IMR-90 (cell line): ENCODE measurements at regions not wholly inside any gene's neighbourhood (a gene's known extent, or its start where the extent isn't known, plus 50 kb on each side); places are given as distances from the start of the nearest gene placed in this dataset.

ENCODE experiments used
- BHLHE40 ChIP-seq: fragments of 150-350 bp; IDR thresholded peaks from 2 replicates; pipeline ENCODE4 v1.6.1; 2016; ENCODE audit warnings: mild to moderate bottlenecking, low read depth, low read length
- CEBPB ChIP-seq: IDR thresholded peaks from 2 replicates; pipeline ENCODE4 v1.6.1; 2012; ENCODE audit warnings: low read depth, low read length, improper control_type of control experiment
- CHD1 ChIP-seq: IDR thresholded peaks from 2 replicates; pipeline ENCODE4 v1.6.1; 2012; ENCODE audit warnings: low read depth, low read length, improper control_type of control experiment
- FOS ChIP-seq: fragments of 150-350 bp; IDR thresholded peaks from 2 replicates; pipeline ENCODE4 v1.6.1; 2016; ENCODE audit warnings: low read depth, low read length
- MAFK ChIP-seq: IDR thresholded peaks from 2 replicates; pipeline ENCODE4 v1.6.1; 2012; ENCODE audit warnings: low read depth, low read length, improper control_type of control experiment
- MAZ ChIP-seq: IDR thresholded peaks from 2 replicates; pipeline ENCODE4 v1.6.1; 2012; ENCODE audit warnings: low read depth, mild to moderate bottlenecking, low read length, improper control_type of control experiment, moderate library complexity, borderline replicate concordance
- POLR2A ChIP-seq: IDR thresholded peaks from 2 replicates; pipeline ENCODE4 v1.6.1; 2012; ENCODE audit warnings: mild to moderate bottlenecking, low read depth, low read length
- RAD21 ChIP-seq: IDR thresholded peaks from 2 replicates; pipeline ENCODE4 v1.6.1; 2012; ENCODE audit warnings: low read length, improper control_type of control experiment
- RCOR1 ChIP-seq: IDR thresholded peaks from 2 replicates; pipeline ENCODE4 v1.6.1; 2012; ENCODE audit warnings: mild to moderate bottlenecking, low read length, improper control_type of control experiment; ENCODE audit not compliant: insufficient replicate concordance
- RFX5 ChIP-seq: IDR thresholded peaks from 2 replicates; pipeline ENCODE4 v1.8.0; 2012; ENCODE audit warnings: low read depth, mild to moderate bottlenecking, low read length, moderate library complexity
- SMC3 ChIP-seq: fragments of 150-350 bp; IDR thresholded peaks from 2 replicates; pipeline ENCODE4 v1.6.1; 2016; ENCODE audit warnings: low read depth, mild to moderate bottlenecking, antibody characterized with exemption, low read length, moderate library complexity
- TF ChIP-seq, protein P1 (sequence below): fragments of 150-350 bp; IDR thresholded peaks from 2 replicates; pipeline ENCODE4 v1.6.1; 2017; ENCODE audit warnings: mild to moderate bottlenecking, antibody characterized with exemption, low read length, low read depth
- TF ChIP-seq, protein P2 (sequence below): conservative IDR thresholded peaks from 2 replicates; pipeline ENCODE4 v1.5.1; 2012; ENCODE audit warnings: mild to moderate bottlenecking, low read depth, low read length, improper control_type of control experiment
- TF ChIP-seq, protein P3 (sequence below): fragments of 150-350 bp; IDR thresholded peaks from 2 replicates; pipeline ENCODE4 v1.6.1; 2016; ENCODE audit warnings: low read depth, mild to moderate bottlenecking, low read length, moderate library complexity, borderline replicate concordance

DNA sequence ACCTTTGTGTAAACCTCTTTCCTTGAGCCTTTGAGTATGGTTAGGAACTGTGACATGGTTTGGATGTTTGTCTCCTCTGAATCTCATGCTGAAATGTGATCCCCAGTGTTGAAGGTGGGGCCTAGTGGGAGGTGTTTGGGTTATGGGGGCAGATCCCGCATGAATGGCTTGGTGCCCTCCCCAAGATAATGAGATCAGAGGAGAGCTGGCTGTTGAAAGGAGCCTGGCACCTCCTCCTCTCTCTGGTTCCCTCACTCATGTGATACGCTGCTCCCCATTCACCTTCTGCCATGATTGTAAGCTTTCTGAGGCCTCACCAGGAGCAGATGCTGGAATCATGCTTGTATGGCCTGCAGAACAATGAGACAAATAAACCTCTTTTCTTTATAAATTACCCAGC lies 1110.2 kb downstream of the CDH11 start:
- TF ChIP-seq, protein P1, sequence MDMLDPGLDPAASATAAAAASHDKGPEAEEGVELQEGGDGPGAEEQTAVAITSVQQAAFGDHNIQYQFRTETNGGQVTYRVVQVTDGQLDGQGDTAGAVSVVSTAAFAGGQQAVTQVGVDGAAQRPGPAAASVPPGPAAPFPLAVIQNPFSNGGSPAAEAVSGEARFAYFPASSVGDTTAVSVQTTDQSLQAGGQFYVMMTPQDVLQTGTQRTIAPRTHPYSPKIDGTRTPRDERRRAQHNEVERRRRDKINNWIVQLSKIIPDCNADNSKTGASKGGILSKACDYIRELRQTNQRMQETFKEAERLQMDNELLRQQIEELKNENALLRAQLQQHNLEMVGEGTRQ, result no peak
- TF ChIP-seq RAD21 (no peak), CHD1 (no peak), SMC3 (no peak), RCOR1 (no peak), MAFK (no peak), POLR2A (no peak), RFX5 (no peak), MAZ (no peak), FOS (no peak), BHLHE40 (no peak), CEBPB (no peak)
- TF ChIP-seq, protein P2, sequence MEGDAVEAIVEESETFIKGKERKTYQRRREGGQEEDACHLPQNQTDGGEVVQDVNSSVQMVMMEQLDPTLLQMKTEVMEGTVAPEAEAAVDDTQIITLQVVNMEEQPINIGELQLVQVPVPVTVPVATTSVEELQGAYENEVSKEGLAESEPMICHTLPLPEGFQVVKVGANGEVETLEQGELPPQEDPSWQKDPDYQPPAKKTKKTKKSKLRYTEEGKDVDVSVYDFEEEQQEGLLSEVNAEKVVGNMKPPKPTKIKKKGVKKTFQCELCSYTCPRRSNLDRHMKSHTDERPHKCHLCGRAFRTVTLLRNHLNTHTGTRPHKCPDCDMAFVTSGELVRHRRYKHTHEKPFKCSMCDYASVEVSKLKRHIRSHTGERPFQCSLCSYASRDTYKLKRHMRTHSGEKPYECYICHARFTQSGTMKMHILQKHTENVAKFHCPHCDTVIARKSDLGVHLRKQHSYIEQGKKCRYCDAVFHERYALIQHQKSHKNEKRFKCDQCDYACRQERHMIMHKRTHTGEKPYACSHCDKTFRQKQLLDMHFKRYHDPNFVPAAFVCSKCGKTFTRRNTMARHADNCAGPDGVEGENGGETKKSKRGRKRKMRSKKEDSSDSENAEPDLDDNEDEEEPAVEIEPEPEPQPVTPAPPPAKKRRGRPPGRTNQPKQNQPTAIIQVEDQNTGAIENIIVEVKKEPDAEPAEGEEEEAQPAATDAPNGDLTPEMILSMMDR, result no peak
- TF ChIP-seq, protein P3, sequence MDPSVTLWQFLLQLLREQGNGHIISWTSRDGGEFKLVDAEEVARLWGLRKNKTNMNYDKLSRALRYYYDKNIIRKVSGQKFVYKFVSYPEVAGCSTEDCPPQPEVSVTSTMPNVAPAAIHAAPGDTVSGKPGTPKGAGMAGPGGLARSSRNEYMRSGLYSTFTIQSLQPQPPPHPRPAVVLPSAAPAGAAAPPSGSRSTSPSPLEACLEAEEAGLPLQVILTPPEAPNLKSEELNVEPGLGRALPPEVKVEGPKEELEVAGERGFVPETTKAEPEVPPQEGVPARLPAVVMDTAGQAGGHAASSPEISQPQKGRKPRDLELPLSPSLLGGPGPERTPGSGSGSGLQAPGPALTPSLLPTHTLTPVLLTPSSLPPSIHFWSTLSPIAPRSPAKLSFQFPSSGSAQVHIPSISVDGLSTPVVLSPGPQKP, result no peak
